Astrocyte (in vitro differentiated cells and primary cell): ENCODE measurements at regions not wholly inside any gene's neighbourhood (a gene's known extent, or its start where the extent isn't known, plus 50 kb on each side); places are given as distances from the start of the nearest gene placed in this dataset.

Experiments used
- DNase-seq: peaks from one replicate; pipeline ENCODE4 v3.0.0-alpha.2; 2010; ENCODE audit warnings: low read depth
- FAIRE-seq: peaks from 2 replicates; lab custom pipeline; 2011; peaks lifted over from hg19 to GRCh38; lab: Jason Lieb, UNC
- H2AFZ ChIP-seq: 2 replicates; pipeline ENCODE4 v1.6.0; 2012; ENCODE audit warnings: low read depth, low read length, inconsistent platforms
- H3K27ac ChIP-seq: 2 replicates; pipeline ENCODE4 v1.5.1; 2011; ENCODE audit warnings: low read depth, low read length, inconsistent platforms
- H3K27me3 ChIP-seq: 2 replicates; pipeline ENCODE4 v1.6.0; 2011; ENCODE audit warnings: low read length, inconsistent platforms; ENCODE audit not compliant: insufficient read depth
- H3K36me3 ChIP-seq: 2 replicates; pipeline ENCODE4 v1.5.1; 2011; ENCODE audit warnings: low read length, inconsistent platforms; ENCODE audit not compliant: insufficient read depth
- H3K4me1 ChIP-seq: 2 replicates; pipeline ENCODE4 v1.5.1; 2011; ENCODE audit warnings: low read length, inconsistent platforms; ENCODE audit not compliant: insufficient read depth
- H3K4me2 ChIP-seq: 2 replicates; pipeline ENCODE4 v1.6.0; 2012; ENCODE audit warnings: low read length, inconsistent platforms
- H3K4me3 ChIP-seq: 2 replicates; pipeline ENCODE4 v1.5.1; 2011; ENCODE audit warnings: low read depth, mild to moderate bottlenecking, low read length, inconsistent platforms; ENCODE audit not compliant: insufficient read depth
- H3K79me2 ChIP-seq: 2 replicates; pipeline ENCODE4 v1.6.0; 2012; ENCODE audit warnings: mild to moderate bottlenecking, low read length, inconsistent platforms; ENCODE audit not compliant: insufficient read depth
- H3K9ac ChIP-seq: 2 replicates; pipeline ENCODE4 v1.6.0; 2012; ENCODE audit warnings: mild to moderate bottlenecking, low read length, inconsistent platforms
- H3K9me3 ChIP-seq: 2 replicates; pipeline ENCODE4 v1.5.1; 2012; ENCODE audit warnings: low read depth, mild to moderate bottlenecking, low read length, inconsistent platforms; ENCODE audit not compliant: insufficient read depth
- H4K20me1 ChIP-seq: 2 replicates; pipeline ENCODE4 v1.6.0; 2012; ENCODE audit warnings: low read length, inconsistent platforms; ENCODE audit not compliant: insufficient read depth
- H3K27ac Mint-ChIP-seq: one replicate; pipeline ENCODE4 v1.8.0; 2021; ENCODE audit warnings: mild to moderate bottlenecking, mixed read lengths; ENCODE audit not compliant: unreplicated experiment
- H3K27me3 Mint-ChIP-seq: one replicate; pipeline ENCODE4 v1.8.0; 2021; ENCODE audit warnings: low read depth, mixed read lengths; ENCODE audit not compliant: unreplicated experiment
- H3K36me3 Mint-ChIP-seq: one replicate; pipeline ENCODE4 v1.8.0; 2021; ENCODE audit warnings: low read depth, mixed read lengths; ENCODE audit not compliant: unreplicated experiment
- H3K4me1 Mint-ChIP-seq: one replicate; pipeline ENCODE4 v1.8.0; 2021; ENCODE audit warnings: low read depth, mixed read lengths; ENCODE audit not compliant: unreplicated experiment
- H3K4me3 Mint-ChIP-seq: one replicate; pipeline ENCODE4 v1.8.0; 2021; ENCODE audit warnings: mild to moderate bottlenecking, moderate library complexity, mixed read lengths; ENCODE audit not compliant: unreplicated experiment
- H3K9me3 Mint-ChIP-seq: one replicate; pipeline ENCODE4 v1.8.0; 2021; ENCODE audit warnings: mild to moderate bottlenecking, mixed read lengths; ENCODE audit not compliant: unreplicated experiment
- CTCF ChIP-seq: IDR thresholded peaks from 2 replicates; pipeline ENCODE4 v1.5.1; 2011; ENCODE audit warnings: low read depth, mild to moderate bottlenecking, inconsistent platforms, low read length, moderate library complexity; ENCODE audit not compliant: insufficient read depth
- EZH2 ChIP-seq: IDR thresholded peaks from 2 replicates; pipeline ENCODE4 v1.6.1; 2012; ENCODE audit warnings: mild to moderate bottlenecking, low read length, inconsistent platforms; ENCODE audit not compliant: insufficient read depth

DNA sequence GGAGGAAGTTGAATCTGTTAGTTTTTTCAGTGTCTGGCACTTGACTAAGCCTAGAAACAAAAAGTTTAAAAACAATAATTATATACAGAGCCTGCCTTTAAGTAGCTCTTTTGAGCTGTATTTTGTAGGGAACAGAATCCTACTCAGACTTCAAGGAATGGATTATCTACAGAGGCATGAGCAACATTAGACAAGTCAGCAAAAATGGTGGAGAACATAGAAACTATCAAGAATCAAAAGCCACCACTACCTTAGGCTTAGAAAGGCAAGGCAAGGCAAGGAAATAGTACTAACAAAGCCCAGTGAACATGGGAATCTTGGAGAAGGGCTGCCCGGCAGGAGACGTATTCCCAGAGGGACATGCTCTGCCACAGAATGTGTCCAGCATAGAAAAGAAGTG is 353.6 kb upstream of the FAT3 start:
- Mint-ChIP-seq H3K4me3 (no peak overlapping the region), H3K27me3 (peaks cover 2% of the 10 kb centered on the region), H3K4me1 (peaks cover 14% of the 10 kb centered on the region), H3K9me3 (no peaks in the 10 kb centered on the region), H3K36me3 (no peaks in the 10 kb centered on the region), H3K27ac (no peak overlapping the region)
- no peak for TF ChIP-seq EZH2
- TF ChIP-seq CTCF: no peak
- H3K9me3 ChIP-seq: no peaks in the 10 kb centered on the region
- H3K9ac ChIP-seq: no peak overlapping the region
- no peak overlapping the region for H3K4me2 ChIP-seq
- FAIRE-seq (no peak), DNase-seq (no peak)
- no peak overlapping the region for H3K27ac ChIP-seq
- H3K36me3 ChIP-seq: no peaks in the 10 kb centered on the region
- no peak overlapping the region for H3K4me3 ChIP-seq
- H4K20me1 ChIP-seq: no peaks in the 10 kb centered on the region
- H3K27me3 ChIP-seq: no peaks in the 10 kb centered on the region
- no peaks in the 10 kb centered on the region for H3K4me1 ChIP-seq
- H3K79me2 ChIP-seq: no peaks in the 10 kb centered on the region
- H2AFZ ChIP-seq: no peak overlapping the region

DNA sequence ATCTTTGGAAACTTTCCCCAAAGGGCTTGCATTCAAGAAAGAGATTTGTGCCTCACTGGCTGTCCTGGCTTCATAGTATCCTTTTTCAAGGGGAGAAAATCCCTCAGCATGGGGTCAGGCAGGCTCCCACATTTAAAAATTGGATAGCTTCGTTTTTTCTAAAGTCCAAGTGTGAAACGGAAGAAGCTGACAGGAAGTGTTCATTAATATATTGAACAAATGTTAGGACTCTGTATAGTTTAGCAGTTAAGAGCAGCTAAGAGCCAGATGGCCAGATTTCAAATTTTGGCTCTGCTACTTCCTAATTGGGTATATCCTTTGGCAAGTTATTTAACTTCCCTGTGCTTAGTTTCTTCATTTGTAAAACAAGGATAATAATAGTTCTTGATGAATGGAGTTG is 354.9 kb upstream of the FAT3 start:
- FAIRE-seq (no peak), DNase-seq (no peak)
- no peak for TF ChIP-seq EZH2
- no peak for TF ChIP-seq CTCF
- Histone ChIP-seq H3K79me2 (no peaks in the 10 kb centered on the region), H3K9me3 (no peaks in the 10 kb centered on the region), H3K4me3 (no peak overlapping the region), H3K36me3 (no peaks in the 10 kb centered on the region), H3K4me1 (no peaks in the 10 kb centered on the region), H3K27me3 (no peaks in the 10 kb centered on the region), H4K20me1 (no peaks in the 10 kb centered on the region), H2AFZ (no peak overlapping the region), H3K27ac (no peak overlapping the region), H3K4me2 (no peak overlapping the region), H3K9ac (no peak overlapping the region)
- Mint-ChIP-seq H3K9me3 (no peaks in the 10 kb centered on the region), H3K4me3 (no peak overlapping the region), H3K36me3 (no peaks in the 10 kb centered on the region), H3K27ac (no peak overlapping the region), H3K4me1 (peaks cover 14% of the 10 kb centered on the region), H3K27me3 (peaks cover 2% of the 10 kb centered on the region)

DNA sequence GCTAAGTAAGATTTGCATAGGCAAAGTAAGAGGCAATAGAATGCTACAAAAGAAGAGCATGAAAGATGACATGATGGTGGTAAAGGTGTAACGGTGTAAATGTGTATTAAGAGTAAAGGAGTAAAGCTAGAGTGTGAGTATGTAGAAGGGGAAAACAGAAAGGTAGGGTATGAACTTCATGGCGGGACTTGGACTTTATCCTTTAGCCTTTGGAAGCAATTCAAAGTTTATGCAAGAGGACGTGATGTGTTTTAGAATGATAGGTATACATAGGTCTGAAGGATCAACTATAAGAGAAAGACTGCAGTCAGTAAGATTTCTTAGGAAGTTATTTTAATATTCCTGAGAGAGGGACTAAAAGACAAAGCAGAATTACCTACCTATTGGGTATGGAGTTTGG is 358.0 kb upstream of the FAT3 start:
- peaks cover 5% of the 10 kb centered on the region for H3K4me1 Mint-ChIP-seq
- no peaks in the 10 kb centered on the region for H3K79me2 ChIP-seq
- no peak overlapping the region for H3K27ac Mint-ChIP-seq
- no peaks in the 10 kb centered on the region for H3K36me3 ChIP-seq
- H3K9ac ChIP-seq: no peak overlapping the region
- H3K4me3 Mint-ChIP-seq: no peak overlapping the region
- H3K27me3 ChIP-seq: no peaks in the 10 kb centered on the region
- H3K9me3 ChIP-seq: no peaks in the 10 kb centered on the region
- H4K20me1 ChIP-seq: no peaks in the 10 kb centered on the region
- no peak overlapping the region for H2AFZ ChIP-seq
- H3K27ac ChIP-seq: no peak overlapping the region
- no peaks in the 10 kb centered on the region for H3K4me1 ChIP-seq
- no peak overlapping the region for H3K4me3 ChIP-seq
- TF ChIP-seq CTCF (no peak), EZH2 (no peak)
- H3K4me2 ChIP-seq: no peak overlapping the region
- no peak for DNase-seq
- H3K27me3 Mint-ChIP-seq: peaks cover 2% of the 10 kb centered on the region
- H3K36me3 Mint-ChIP-seq: no peaks in the 10 kb centered on the region
- no peak for FAIRE-seq
- no peaks in the 10 kb centered on the region for H3K9me3 Mint-ChIP-seq
